Heart right ventricle (tissue), 16 donors: ENCODE measurements at regions not wholly inside any gene's neighbourhood (a gene's known extent, or its start where the extent isn't known, plus 50 kb on each side); places are given as distances from the start of the nearest gene placed in this dataset.

Experiments used
- ATAC-seq, 8 donors: fragments of 200-7000 bp; cut with Tn5 transposase; one replicate each; pipeline ENCODE4 v1.9.1; 2020; ENCODE audit warnings: mild to moderate bottlenecking in 8 of 8, moderate library complexity in 8 of 8, moderate number of reproducible peaks in 1 of 8
- DNase-seq, 2 donors: peaks; one replicate each; pipeline ENCODE4 v3.0.0-alpha.2; 2020
- H3K27ac ChIP-seq, 10 donors: fragments of 200-600 bp; sonication (generic) in 2 of 10; one replicate each; pipeline versions ENCODE4 v1.5.0 to v1.8.0; 2020 to 2022; ENCODE audit warnings: mild to moderate bottlenecking in 3 of 10
- H3K27me3 ChIP-seq, 7 donors: fragments of 200-600 bp; one replicate each; pipeline ENCODE4 v1.8.0; 2021 to 2022; ENCODE audit warnings: mild to moderate bottlenecking in 2 of 7
- H3K36me3 ChIP-seq, 9 donors: fragments of 200-600 bp; sonication (generic) in 1 of 9; one replicate each; pipeline versions ENCODE4 v1.5.0 to v1.8.0; 2020 to 2022; ENCODE audit warnings: mild to moderate bottlenecking in 2 of 9
- H3K4me1 ChIP-seq, 9 donors: fragments of 200-600 bp; sonication (generic) in 1 of 9; one replicate each; pipeline versions ENCODE4 v1.5.0 to v1.8.0; 2020 to 2022; ENCODE audit warnings: mild to moderate bottlenecking in 4 of 9
- H3K4me3 ChIP-seq, 10 donors: fragments of 200-600 bp; sonication (generic) in 2 of 10; one replicate each; pipeline versions ENCODE4 v1.5.0 to v1.8.0; 2020 to 2022; ENCODE audit warnings: mild to moderate bottlenecking in 7 of 10, moderate library complexity in 2 of 10
- H3K9me3 ChIP-seq, 11 donors: fragments of 200-600 bp in 10 of 11; sonication (generic) in 2 of 11; one replicate each; pipeline versions ENCODE4 v1.5.0 to v1.8.0; 2013 to 2022; ENCODE audit warnings: mild to moderate bottlenecking in 2 of 11, control low read depth in 1 of 11, moderate library complexity in 1 of 11
- CTCF ChIP-seq, 9 donors: fragments of 200-600 bp; sonication (generic) in 2 of 9; IDR thresholded peaks; one replicate each; pipeline versions ENCODE4 v1.5.0 to v1.8.0; 2021 to 2022; ENCODE audit warnings: antibody characterized with exemption in 9 of 9, mild to moderate bottlenecking in 5 of 9, moderate library complexity in 1 of 9
- WGBS, 2 donors: extraction: QIAGEN DNeasy Blood & Tissue Kit; methylation state at CpG; one replicate each; pipeline ENCODE4 v1.1.7; 2013; ENCODE audit warnings: inconsistent platforms in 1 of 2; 5-methylcytosine and 5-hydroxymethylcytosine counted together
- intact Hi-C, 10 donors: fragments of 100-400 bp; cut with DNase I; formaldehyde crosslinking; loops; one replicate each; pipeline versions ENCODE4 v1.11.1 to v1.14.2; 2022
- donor health status: Arrhythmogenic right ventricular cardiomyopathy.
- donor health status: ischemic (EF 13 %, LVEDD 7.1; RV severe dilation, severe dysfunction).
- donor health status: healthy with polysubstance abuse.
- donor health status: DM: no; HTN: yes; CAD: no.
- donor health status: DM: no; HTN: no; CAD: no.
- donor health status: ischemic (EF 25% LVEDD 6.9; RV normal size, moderate dysfunction).
- donor health status: ischemic (EF 25% LVEDD 5.7; RV mildly dilated, moderate dysfunction).
- donor health status: healthy.
- donor health status: DM: yes; HTN: yes; CAD: no.
- donor health status: Ischemic cardiomyopathy.
- donor health status: ischemic (EF 35%, LVEDD 5.7; RV mildly dilated, moderate dysfunction).
- donor health status: nonischemic (EF 11% LVEDD 7.7; RV severe dilation, severe dysfunction).
- donor health status: DM: yes; HTN: yes; CAD: no.
- donor health status: PGD.
- donor health status: ischemic (EF 29% LVEDD 5.4; RV normal size, mild dysfunction).
- donor health status: nonischemic (EF 23%, LVEDD 6.1; RV moderate dilation, normal function).

DNA sequence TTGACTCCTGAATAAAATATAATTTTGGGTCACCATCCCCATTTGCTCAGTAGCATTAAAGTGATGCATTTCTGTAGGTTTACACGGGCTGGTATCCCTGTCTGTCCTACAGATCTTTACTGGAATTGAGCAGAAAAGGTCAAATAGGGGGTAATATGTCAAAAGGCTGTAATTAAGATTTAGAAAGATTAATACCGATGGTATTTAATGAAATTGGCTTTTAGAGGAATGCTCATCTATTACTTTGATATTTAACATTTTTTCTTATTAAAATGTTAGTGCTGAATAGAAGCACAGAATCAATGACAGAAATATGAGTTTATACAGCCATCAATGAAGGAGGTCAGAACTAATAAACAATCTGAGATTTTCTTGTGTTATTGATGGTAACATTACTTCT lies 1762.2 kb upstream of the WWC1 start:
- H3K4me3 ChIP-seq = no peak overlapping the region
- H3K36me3 ChIP-seq = no peaks in the 10 kb centered on the region
- no peaks in the 10 kb centered on the region for H3K9me3 ChIP-seq
- TF ChIP-seq CTCF (IDR thresholded peaks at IDR 0.05) = no peak
- WGBS, 2 donors = 44 to 50% methylated on average over 2 of the region's 2 CpGs
- no peak for DNase-seq
- no peaks in the 10 kb centered on the region for H3K27me3 ChIP-seq
- intact Hi-C loops = no loop called here
- H3K4me1 ChIP-seq = no peaks in the 10 kb centered on the region
- no peak overlapping the region for H3K27ac ChIP-seq
- no peak for ATAC-seq

- TF ChIP-seq CTCF (IDR thresholded peaks at IDR 0.05) = no peak
- no peak for ATAC-seq
- 35 to 41% methylated on average over 5 of the region's 5 CpGs for WGBS, 2 donors
- no peak for DNase-seq
- H3K36me3 ChIP-seq = no peaks in the 10 kb centered on the region
- H3K27ac ChIP-seq = no peak overlapping the region
- no peaks in the 10 kb centered on the region for H3K27me3 ChIP-seq
- intact Hi-C loops = no loop called here
- peaks cover 0 to 3% (median 0%) of the 10 kb centered on the region in 11 donors for H3K9me3 ChIP-seq
- no peaks in the 10 kb centered on the region for H3K4me1 ChIP-seq
- H3K4me3 ChIP-seq = no peak overlapping the region
Observed at GRCh38 chr5:166532456-166533220, 1758.8 kb upstream of the WWC1 start.

DNA sequence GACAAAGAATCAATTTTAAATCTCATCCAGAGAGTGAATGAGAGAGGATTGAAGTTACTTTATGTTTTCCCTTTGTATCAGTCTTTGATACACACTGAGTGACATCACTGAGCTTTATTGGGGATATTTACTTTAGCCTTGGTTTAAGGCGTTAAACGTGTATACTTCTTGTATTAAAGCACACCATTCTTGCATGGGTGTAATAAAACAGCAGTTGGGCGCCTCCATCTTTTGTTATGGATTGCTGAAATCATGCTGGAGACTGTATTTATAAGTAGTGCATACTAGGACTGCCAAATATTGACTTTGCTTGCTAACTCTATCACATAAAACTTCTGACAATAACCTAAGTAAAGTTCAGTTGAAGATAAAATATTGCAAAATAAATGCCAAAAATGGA lies 1755.8 kb upstream of the WWC1 start:
- DNase-seq (no peak), ATAC-seq (no peak)
- peaks cover 0 to 11% (median 0%) of the 10 kb centered on the region in 11 donors for H3K9me3 ChIP-seq
- no peak overlapping the region for H3K4me3 ChIP-seq
- TF ChIP-seq CTCF (IDR thresholded peaks at IDR 0.05) = no peak
- no peaks in the 10 kb centered on the region for H3K27me3 ChIP-seq
- no peaks in the 10 kb centered on the region for H3K4me1 ChIP-seq
- no peaks in the 10 kb centered on the region for H3K36me3 ChIP-seq
- intact Hi-C loops = no loop called here
- 76 to 81% methylated on average over 3 of the region's 3 CpGs for WGBS, 2 donors
- no peak overlapping the region for H3K27ac ChIP-seq

DNA sequence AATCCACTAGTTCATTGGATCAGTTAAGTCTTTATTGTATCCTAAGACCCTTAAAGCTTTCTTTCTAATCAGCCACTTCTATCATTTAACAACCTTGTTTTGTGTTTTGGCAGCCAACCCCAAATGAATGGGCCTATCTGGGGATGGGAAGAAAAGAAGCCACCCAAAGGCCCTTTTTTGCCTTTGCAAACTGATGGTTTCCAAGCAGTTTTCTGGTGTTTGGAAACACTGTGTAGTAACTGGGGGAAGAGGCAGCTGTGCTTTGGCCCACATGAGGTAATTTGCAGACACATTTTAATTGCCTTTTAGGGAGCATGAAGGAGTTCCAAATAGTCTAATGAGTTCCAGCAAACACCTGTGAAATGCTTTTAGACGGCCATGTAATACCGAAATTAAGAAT lies 1751.3 kb upstream of the WWC1 start:
- no peak for TF ChIP-seq CTCF (IDR thresholded peaks at IDR 0.05)
- intact Hi-C loops = no loop called here
- H3K4me3 ChIP-seq = no peak overlapping the region
- WGBS, 2 donors = 76 to 88% methylated on average over 2 of the region's 2 CpGs
- H3K27ac ChIP-seq = no peak overlapping the region
- H3K4me1 ChIP-seq = no peaks in the 10 kb centered on the region
- H3K27me3 ChIP-seq = no peaks in the 10 kb centered on the region
- peaks cover 0 to 11% (median 0%) of the 10 kb centered on the region in 11 donors for H3K9me3 ChIP-seq
- DNase-seq = no peak
- H3K36me3 ChIP-seq = no peaks in the 10 kb centered on the region
- ATAC-seq = no peak
